ENCODE measurements at regions not wholly inside any gene's neighbourhood (a gene's known extent, or its start where the extent isn't known, plus 50 kb on each side); places are given as distances from the start of the nearest gene placed in this dataset.

- peak; percentile 70 for DNase-seq (ENCODE audit: low spot score)
These were observed 97.7 kb downstream of the CD47 start for GRCh38 chr3:107992976-107993684.

DNA sequence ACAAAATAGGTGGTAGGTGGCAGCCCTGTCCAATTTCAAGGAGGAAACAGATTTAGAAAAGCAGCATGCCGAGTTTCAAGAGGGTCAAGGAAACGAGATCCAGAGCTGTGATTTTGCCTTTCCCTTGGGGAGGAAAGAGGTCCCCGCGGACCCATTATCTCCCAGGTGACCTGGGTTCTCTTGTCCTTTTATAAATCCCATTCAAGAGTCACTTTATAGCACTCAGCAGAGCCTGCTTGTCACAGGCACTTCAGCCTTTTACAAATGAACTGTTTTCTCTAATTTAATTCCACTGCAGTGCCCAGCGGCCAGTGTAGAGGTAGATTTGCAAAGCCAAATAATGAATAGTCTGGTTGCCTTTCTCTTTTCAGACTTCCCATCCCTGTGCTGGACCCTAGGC lies 99.9 kb downstream of the CD47 start:
- no peak for DNase-seq (ENCODE audit: low spot score)

DNA sequence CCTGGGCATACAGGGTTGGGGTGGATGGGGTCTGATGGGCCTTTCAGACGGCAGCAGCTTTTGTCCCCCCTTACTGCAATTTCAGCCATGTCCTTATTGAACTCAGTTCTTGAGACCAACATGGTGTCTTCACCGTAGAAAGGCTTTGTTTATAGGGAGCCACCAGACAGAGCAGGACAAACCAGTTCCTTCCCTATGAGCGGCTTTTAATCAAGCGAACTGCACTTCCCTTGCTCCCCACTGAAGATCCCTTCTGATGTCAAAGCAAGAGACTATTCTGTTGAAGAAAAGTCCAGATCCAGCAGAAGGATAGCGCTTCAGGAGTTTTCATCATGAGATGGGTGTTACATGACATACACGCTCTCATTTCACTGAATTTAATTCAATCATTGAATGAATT lies 100.4 kb downstream of the CD47 start:
- no peak for DNase-seq (ENCODE audit: low spot score)

DNA sequence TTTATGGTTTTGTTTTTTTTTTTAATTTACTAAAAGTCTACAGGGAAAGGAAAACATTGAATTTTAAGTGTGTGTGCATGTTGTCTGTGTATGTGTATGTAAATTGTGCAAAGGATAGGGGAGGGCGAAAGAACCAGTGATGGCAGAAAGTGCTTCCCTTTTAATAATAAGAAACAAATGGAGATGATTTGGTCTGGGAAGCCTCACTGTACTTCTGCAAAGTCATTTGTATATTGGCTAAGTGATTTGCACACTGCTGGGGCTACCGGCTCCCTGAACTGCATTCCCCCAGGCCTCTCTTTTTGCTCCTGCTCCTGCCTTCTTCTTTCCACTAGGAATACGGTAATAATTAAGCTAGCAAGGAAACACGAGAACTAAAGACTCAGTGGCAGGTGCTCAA lies 101.2 kb downstream of the CD47 start:
- DNase-seq (ENCODE audit: low spot score), result no peak

DNA sequence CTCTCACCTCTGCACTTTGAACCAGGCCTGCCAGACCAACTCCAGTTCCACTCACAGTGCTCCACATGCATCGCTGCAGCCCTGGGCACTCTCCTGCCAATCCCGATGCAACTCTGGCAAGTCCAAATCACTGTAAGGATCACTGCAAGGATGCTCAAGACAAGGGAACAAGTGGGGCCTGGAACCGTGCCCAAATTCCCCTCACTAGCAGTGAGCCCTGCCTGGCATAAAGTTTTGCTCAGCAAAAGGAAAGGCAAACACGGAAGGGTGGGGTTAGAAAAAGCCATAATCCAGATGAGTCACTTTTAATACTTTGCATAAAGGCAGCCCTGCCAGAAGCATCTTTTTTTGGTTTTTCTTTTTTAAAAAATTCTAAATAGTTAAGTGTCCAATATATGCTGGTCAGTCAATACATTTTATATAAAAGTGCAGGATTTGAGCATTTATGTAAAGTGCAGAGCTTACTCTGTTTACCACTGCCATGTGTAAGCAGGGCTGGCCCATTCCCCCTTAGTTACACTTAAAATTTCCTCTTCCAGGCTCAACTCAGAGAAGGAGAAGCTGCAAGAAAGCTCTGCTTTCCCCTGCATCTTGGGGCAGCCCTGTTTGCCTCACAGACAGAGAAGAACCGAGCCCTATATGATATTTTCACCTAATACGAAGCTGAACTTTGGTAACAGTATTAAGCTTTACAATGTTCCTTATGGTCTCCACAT lies 102.2 kb downstream of the CD47 start:
- peak; percentile 36 for DNase-seq (ENCODE audit: low spot score)

- DNase-seq (ENCODE audit: low spot score), result peak; percentile 63
These were observed 103.5 kb downstream of the CD47 start for GRCh38 chr3:107987036-107987939.

- no peak for DNase-seq (ENCODE audit: low spot score)
These were observed 104.3 kb downstream of the CD47 start for GRCh38 chr3:107986505-107986904.

DNA sequence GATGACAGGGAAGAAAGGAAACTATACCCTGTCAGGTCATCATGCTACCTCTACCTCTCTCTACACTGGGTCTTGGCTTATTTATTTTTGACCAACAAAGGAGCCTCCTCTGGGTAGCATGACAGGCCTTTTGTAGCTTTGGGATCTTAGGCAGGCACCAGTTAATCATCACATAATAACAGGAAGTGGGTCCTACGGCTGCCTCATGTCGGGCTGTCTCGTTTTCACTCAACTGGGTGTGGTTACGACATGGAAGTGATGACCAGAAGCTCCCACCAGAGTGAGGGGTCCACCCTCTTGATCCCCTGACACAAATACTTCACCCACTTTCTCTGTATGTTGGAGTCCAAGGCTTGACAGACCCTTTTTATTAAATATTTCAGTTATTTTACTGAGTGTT lies 105.3 kb downstream of the CD47 start:
- DNase-seq (ENCODE audit: low spot score), result no peak

- DNase-seq (ENCODE audit: low spot score), result no peak
These were observed 107.6 kb downstream of the CD47 start for GRCh38 chr3:107983247-107983646.

DNA sequence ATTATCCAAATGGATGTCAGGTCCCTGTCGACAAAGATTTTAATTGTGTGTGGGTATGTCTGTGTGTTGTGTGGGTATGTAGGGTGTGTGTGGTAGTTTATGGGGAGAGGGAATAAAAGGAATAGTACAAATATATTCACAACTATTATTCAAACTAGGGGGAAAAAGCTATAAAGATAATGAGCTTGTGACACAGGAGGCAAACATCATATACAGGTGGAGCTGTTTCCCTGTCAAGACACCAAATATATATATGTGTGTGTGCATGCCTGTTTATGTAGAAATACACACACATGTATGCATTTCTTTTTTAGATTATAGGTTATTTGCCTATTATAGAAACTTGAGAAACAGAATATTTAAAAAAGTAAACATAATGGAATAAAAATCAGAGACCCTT lies 108.7 kb downstream of the CD47 start:
- DNase-seq (ENCODE audit: low spot score), result no peak

DNA sequence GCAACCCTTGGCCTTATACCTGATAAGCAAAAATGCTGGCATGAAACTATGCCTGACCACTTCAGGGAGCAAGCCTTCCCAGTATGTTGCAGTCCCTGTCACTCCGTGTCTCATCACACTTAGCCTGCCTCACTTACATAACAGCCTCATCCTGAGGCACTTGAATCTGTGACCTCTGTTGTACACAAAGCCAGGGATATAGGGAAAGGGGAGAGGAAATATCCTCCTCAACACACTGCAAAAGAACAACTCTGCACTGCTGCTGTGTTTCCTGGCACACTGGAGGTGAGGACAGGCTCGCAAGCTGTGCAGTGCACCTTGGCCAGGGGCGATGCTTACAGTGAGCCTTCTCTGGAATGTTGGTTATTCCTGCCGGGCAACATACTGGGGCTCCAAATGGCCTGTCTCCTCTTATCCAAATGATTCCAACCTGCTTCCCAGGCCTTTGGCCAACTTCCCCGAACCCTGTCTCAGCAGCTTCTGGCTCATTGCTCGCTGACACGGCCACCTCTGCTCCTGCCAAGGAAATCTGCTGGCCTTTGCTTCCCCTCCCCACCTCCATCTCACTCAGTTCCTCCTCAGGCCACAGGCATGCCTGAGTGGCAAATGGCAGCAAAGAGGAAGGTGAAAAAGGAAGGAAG lies 109.2 kb downstream of the CD47 start:
- DNase-seq (ENCODE audit: low spot score), result no peak

- no peak for DNase-seq (ENCODE audit: low spot score)
These were observed 111.3 kb downstream of the CD47 start for GRCh38 chr3:107979538-107979937.

- DNase-seq (ENCODE audit: low spot score), result no peak
These were observed 112.4 kb downstream of the CD47 start for GRCh38 chr3:107978131-107979055.

GRCh38 chr3:107977221-107978130 lies 113.4 kb downstream of the CD47 start:
- no peak for DNase-seq (ENCODE audit: low spot score)

GRCh38 chr3:107976202-107976800 lies 114.5 kb downstream of the CD47 start:
- no peak for DNase-seq (ENCODE audit: low spot score)

GRCh38 chr3:107975529-107976201 lies 115.2 kb downstream of the CD47 start:
- DNase-seq (ENCODE audit: low spot score), result no peak

DNA sequence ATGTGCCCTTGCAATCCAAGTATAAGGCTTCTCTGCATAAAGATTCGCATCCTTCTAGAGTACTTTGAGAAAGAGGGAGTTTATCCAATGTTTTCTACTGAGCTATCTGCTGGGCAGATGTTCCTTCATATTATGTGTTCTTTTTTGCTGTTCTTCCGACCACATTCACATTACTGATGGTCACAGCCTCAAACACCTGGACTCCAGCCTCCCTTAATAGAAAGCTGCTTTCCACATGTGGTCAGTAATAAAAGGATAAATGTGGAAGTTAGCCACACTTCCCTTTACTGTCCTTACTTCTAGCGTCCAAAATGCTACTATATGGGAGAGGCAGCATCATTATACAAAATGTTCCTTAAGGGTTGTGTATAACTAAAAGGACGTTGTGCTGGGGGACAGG lies 116.9 kb downstream of the CD47 start:
- no peak for DNase-seq (ENCODE audit: low spot score)

DNA sequence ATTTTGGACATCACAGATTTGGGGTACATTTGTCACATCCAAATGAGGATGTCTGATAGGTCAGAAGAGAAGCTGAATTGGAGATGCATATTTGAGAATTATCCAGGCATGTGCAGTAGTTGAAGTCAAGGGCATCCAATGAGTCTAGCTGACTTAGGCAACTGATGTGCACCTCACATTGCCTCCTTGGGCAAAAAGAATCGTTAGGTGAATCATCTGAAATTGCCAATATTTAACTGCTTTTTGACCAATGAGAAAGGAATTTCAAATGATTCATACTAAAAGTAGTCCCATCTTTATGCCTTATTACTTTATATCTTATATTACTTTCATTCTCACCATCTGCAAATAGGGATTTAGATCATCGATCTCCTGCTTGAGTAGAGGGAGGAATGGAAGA lies 117.7 kb downstream of the CD47 start:
- no peak for DNase-seq (ENCODE audit: low spot score)

- DNase-seq (ENCODE audit: low spot score), result no peak
These were observed 119.7 kb downstream of the CD47 start for GRCh38 chr3:107970993-107971580.
